HepG2 (cell line): ENCODE measurements at regions not wholly inside any gene's neighbourhood (a gene's known extent, or its start where the extent isn't known, plus 50 kb on each side); places are given as distances from the start of the nearest gene placed in this dataset.

Source experiments
- ATAC-seq: fragments of 200-7000 bp; cut with Tn5 transposase; 3 replicates; pipeline ENCODE4 v1.9.1; 2020; ENCODE audit warnings: mild to moderate bottlenecking, moderate library complexity
- BruUV-seq: library from RNA; stranded (reverse); fragments of 400-500 nt; replicated peaks from 2 replicates; lab custom pipeline; 2021; lab: Mats Ljungman, UMichigan
- CTCF ChIA-PET: fragments of 300-600 bp; formaldehyde crosslinking; extraction: SDS; loops from one replicate; lab custom pipeline; 2021; ENCODE audit warnings: low total read pairs, inconsistent platforms, low intra/inter-chr PET ratio; lab: Yijun Ruan, JAX
- POLR2A ChIA-PET: fragments of 350-600 bp; sonication (Branson Sonifier 250); formaldehyde crosslinking; loops from one replicate; lab custom pipeline; 2020; ENCODE audit warnings: antibody characterized with exemption, inconsistent platforms; lab: Yijun Ruan, JAX
- DNase-seq: peaks from one replicate; pipeline ENCODE4 v3.0.0-alpha.2; 2015; ENCODE audit warnings: low spot score
- FAIRE-seq: peaks from 3 replicates; lab custom pipeline; 2011; peaks lifted over from hg19 to GRCh38; lab: Jason Lieb, UNC
- H2AFZ ChIP-seq: one replicate; pipeline ENCODE4 v1.6.1; 2011; ENCODE audit warnings: low read length, inconsistent platforms
- H3K27ac ChIP-seq: fragments of 300-600 bp; 3 replicates; pipeline ENCODE4 v1.8.0; 2011; ENCODE audit warnings: mixed run types, mild to moderate bottlenecking, mixed read lengths, low read length, inconsistent platforms; ENCODE audit not compliant: insufficient read depth; ENCODE audit errors: extremely low read length
- H3K27me3 ChIP-seq, 2 experiments: fragments of 200-600 bp in 1 of 2; 2 replicates in 1 of 2; 3 replicates in 1 of 2; pipeline versions ENCODE4 v1.6.0 to v1.8.0; 2011; ENCODE audit warnings: low read length in 2 of 2, mild to moderate bottlenecking in 2 of 2, moderate library complexity in 2 of 2, inconsistent platforms in 1 of 2; ENCODE audit not compliant: insufficient read depth in 2 of 2, control insufficient read depth in 1 of 2
- H3K36me3 ChIP-seq, 2 experiments: fragments of 200-600 bp in 1 of 2; replicated peaks in 1 of 2; 2 replicates in 1 of 2; 3 replicates in 1 of 2; pipeline versions ENCODE4 v1.5.1 to v1.8.0; 2011; ENCODE audit warnings: low read length in 2 of 2, inconsistent platforms in 1 of 2; ENCODE audit not compliant: insufficient read depth in 2 of 2, control insufficient read depth in 1 of 2
- H3K4me1 ChIP-seq: 2 replicates; pipeline ENCODE4 v1.5.1; 2012; ENCODE audit warnings: low read length, inconsistent platforms; ENCODE audit not compliant: insufficient read depth
- H3K4me2 ChIP-seq: 2 replicates; pipeline ENCODE4 v1.6.0; 2011; ENCODE audit warnings: low read depth, low read length, inconsistent platforms
- H3K4me3 ChIP-seq, 3 experiments: fragments of 200-600 bp in 1 of 3; sonication (generic), shearing (Covaris generic) in 1 of 3; replicated peaks in 1 of 3; 2 replicates each; pipeline ENCODE4 v1.5.1; 2011 to 2016; ENCODE audit warnings: low read length in 3 of 3, inconsistent platforms in 2 of 3, low read depth in 2 of 3, mild to moderate bottlenecking in 2 of 3, control low read depth in 1 of 3, mixed read lengths in 1 of 3; ENCODE audit not compliant: insufficient read depth in 1 of 3
- H3K79me2 ChIP-seq: one replicate; pipeline ENCODE4 v1.6.1; 2011; ENCODE audit warnings: low read length, inconsistent platforms; ENCODE audit not compliant: insufficient read depth
- H3K9ac ChIP-seq: 2 replicates; pipeline ENCODE4 v1.6.0; 2011; ENCODE audit warnings: mild to moderate bottlenecking, low read depth, low read length, inconsistent platforms; ENCODE audit not compliant: insufficient read depth
- H3K9me3 ChIP-seq: 2 replicates; pipeline ENCODE4 v1.5.1; 2012; ENCODE audit warnings: mild to moderate bottlenecking, low read length
- H4K20me1 ChIP-seq: 2 replicates; pipeline ENCODE4 v1.6.0; 2011; ENCODE audit warnings: inconsistent platforms, mild to moderate bottlenecking, low read length, moderate library complexity; ENCODE audit not compliant: insufficient read depth
- CBX5 ChIP-seq: sonication (generic); formaldehyde crosslinking; IDR thresholded peaks from 2 replicates; pipeline ENCODE4 v1.4.0; 2020; ENCODE audit warnings: missing genetic modification reagents, borderline replicate concordance
- IRF2 ChIP-seq: IDR thresholded peaks from 2 replicates; pipeline ENCODE4 v1.6.1; 2018; ENCODE audit warnings: missing genetic modification reagents, missing compliant biosample characterization
- RELA ChIP-seq: sonication (generic); formaldehyde crosslinking; IDR thresholded peaks from 2 replicates; pipeline ENCODE4 v1.4.0; 2020; ENCODE audit warnings: missing genetic modification reagents
- SIN3B ChIP-seq: fragments of 150-350 bp; IDR thresholded peaks from 2 replicates; pipeline ENCODE4 v1.6.1; 2014; ENCODE audit warnings: low read length
- TOPORS ChIP-seq: sonication (generic); formaldehyde crosslinking; IDR thresholded peaks from 2 replicates; pipeline ENCODE4 v1.8.0; 2023; ENCODE audit warnings: mild to moderate bottlenecking, missing genetic modification reagents
- ZNF503 ChIP-seq: sonication (generic); formaldehyde crosslinking; IDR thresholded peaks from 2 replicates; pipeline ENCODE4 v1.4.0; 2020; ENCODE audit warnings: missing genetic modification reagents
- WGBS: methylation state at CpG from one replicate; pipeline ENCODE4 v1.1.6; 2017; ENCODE audit warnings: low lambda C conversion rate; 5-methylcytosine and 5-hydroxymethylcytosine counted together
- in situ Hi-C: cut with HindIII; loops from 2 replicates; pipeline ENCODE4 v1.10.0; 2017; ENCODE audit warnings: low pct_unique_long_range_greater_than_20kb; ENCODE audit not compliant: extremely low pct_ligation_motif_present
- intact Hi-C: fragments of 100-400 bp; cut with micrococcal nuclease; formaldehyde crosslinking; loops from one replicate; pipeline ENCODE4 v1.10.0; 2022; ENCODE audit not compliant: unreplicated experiment
- TF ChIP-seq, protein P1 (sequence below), 2 experiments: fragments of 450-650 bp in 1 of 2; sonication (generic) in 1 of 2; formaldehyde crosslinking in 1 of 2; IDR thresholded peaks; 2 replicates each; pipeline versions ENCODE4 v1.6.1 to v1.8.0; 2016 to 2022; ENCODE audit warnings: antibody characterized with exemption in 1 of 2, mild to moderate bottlenecking in 1 of 2, missing genetic modification reagents in 1 of 2

DNA sequence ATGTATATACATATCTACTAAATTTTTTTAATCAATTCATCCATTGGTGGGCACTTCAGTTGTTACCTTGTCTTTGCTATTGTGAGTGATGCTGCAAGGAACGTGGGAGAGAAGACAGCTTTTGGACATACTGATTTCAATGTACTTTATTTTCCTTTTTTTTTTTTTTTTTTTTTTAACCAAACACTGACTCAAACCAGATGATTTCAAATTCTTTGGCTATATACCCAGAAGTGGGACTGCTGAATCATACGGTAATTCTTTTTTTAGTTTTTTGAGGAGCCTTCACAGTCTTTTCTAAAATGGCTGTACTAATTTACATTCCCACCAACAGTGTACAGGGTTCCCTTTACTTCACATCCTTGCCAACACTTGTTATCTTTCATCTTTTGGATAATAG is 204.7 kb downstream of the INSIG2 start:
- Histone ChIP-seq H3K9me3 (peaks cover 14% of the 10 kb centered on the region; the same call in 1 of the 2 replicates), H3K27me3 (no peaks in the 10 kb centered on the region), H3K4me3 (no peak overlapping the region), H3K4me1 (no peaks in the 10 kb centered on the region), H3K27ac (no peak overlapping the region), H3K79me2 (no peaks in the 10 kb centered on the region), H2AFZ (no peak overlapping the region), H4K20me1 (no peaks in the 10 kb centered on the region), H3K36me3 (no peaks in the 10 kb centered on the region), H3K9ac (no peak overlapping the region), H3K4me2 (no peak overlapping the region)
- in situ Hi-C loops, result no loop called here
- no peak for FAIRE-seq
- no peak for ATAC-seq
- no TSS peak for BruUV-seq
- ChIA-PET POLR2A (no interaction called here), CTCF (no interaction called here)
- no peak for DNase-seq
- intact Hi-C loops, result no loop called here
- WGBS, result 25% methylated on average over 2 of the region's 2 CpGs
- TF ChIP-seq RELA (CRISPR knock-in tag), result no peak

DNA sequence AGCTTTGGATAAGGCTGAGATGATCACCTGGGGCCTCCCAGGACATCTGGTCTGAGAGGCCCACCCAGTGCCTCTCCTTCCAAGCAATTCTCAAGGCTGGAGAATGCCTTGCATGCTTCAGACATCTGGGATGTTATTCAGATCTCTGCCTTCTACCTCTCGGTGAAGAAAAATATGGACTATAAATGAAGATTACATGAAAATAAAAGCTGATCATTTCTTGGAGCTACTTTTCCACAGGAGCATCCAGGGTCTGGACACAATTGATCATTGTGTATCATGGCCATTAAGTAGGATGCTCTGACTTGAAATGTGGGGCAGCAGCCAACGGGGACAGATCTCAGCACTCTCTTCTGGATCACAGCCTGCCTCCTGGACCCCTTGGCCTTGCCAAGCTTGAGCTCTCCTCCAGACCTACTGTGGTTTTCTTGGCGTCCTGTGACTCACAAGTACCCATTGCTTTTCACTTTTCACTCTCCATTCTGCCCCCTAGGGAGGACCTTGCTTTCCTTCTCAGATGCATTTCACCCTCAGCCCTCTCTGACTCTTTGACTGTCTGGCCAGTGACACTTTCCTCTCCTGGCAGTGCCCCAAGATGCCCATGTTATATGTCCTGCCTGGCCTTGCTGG is 203.1 kb downstream of the INSIG2 start:
- DNase-seq, result no peak
- intact Hi-C loops (no loop called here), in situ Hi-C loops (no loop called here)
- H3K27ac ChIP-seq, result no peak overlapping the region
- no peaks in the 10 kb centered on the region for H4K20me1 ChIP-seq
- no TSS peak for BruUV-seq
- H3K36me3 ChIP-seq, result no peaks in the 10 kb centered on the region
- 21% methylated on average over 3 of the region's 3 CpGs for WGBS
- H3K9me3 ChIP-seq, result peaks cover 10% of the 10 kb centered on the region; the same call in 1 of the 2 replicates
- ATAC-seq, result no peak
- no peaks in the 10 kb centered on the region for H3K27me3 ChIP-seq
- ChIA-PET POLR2A (no interaction called here), CTCF (no interaction called here)
- FAIRE-seq, result no peak
- H3K79me2 ChIP-seq, result no peaks in the 10 kb centered on the region
- no peak overlapping the region for H3K4me2 ChIP-seq
- no peak overlapping the region for H3K9ac ChIP-seq
- no peaks in the 10 kb centered on the region for H3K4me1 ChIP-seq
- H2AFZ ChIP-seq, result no peak overlapping the region
- H3K4me3 ChIP-seq, result no peak overlapping the region
- TF ChIP-seq CBX5 (CRISPR knock-in tag), result no peak
- TF ChIP-seq, protein P1, sequence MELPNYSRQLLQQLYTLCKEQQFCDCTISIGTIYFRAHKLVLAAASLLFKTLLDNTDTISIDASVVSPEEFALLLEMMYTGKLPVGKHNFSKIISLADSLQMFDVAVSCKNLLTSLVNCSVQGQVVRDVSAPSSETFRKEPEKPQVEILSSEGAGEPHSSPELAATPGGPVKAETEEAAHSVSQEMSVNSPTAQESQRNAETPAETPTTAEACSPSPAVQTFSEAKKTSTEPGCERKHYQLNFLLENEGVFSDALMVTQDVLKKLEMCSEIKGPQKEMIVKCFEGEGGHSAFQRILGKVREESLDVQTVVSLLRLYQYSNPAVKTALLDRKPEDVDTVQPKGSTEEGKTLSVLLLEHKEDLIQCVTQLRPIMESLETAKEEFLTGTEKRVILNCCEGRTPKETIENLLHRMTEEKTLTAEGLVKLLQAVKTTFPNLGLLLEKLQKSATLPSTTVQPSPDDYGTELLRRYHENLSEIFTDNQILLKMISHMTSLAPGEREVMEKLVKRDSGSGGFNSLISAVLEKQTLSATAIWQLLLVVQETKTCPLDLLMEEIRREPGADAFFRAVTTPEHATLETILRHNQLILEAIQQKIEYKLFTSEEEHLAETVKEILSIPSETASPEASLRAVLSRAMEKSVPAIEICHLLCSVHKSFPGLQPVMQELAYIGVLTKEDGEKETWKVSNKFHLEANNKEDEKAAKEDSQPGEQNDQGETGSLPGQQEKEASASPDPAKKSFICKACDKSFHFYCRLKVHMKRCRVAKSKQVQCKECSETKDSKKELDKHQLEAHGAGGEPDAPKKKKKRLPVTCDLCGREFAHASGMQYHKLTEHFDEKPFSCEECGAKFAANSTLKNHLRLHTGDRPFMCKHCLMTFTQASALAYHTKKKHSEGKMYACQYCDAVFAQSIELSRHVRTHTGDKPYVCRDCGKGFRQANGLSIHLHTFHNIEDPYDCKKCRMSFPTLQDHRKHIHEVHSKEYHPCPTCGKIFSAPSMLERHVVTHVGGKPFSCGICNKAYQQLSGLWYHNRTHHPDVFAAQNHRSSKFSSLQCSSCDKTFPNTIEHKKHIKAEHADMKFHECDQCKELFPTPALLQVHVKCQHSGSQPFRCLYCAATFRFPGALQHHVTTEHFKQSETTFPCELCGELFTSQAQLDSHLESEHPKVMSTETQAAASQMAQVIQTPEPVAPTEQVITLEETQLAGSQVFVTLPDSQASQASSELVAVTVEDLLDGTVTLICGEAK (IDR thresholded peaks at IDR 0.05), result no peak
- TF ChIP-seq, protein P1 (CRISPR knock-in tag; IDR thresholded peaks at IDR 0.05), result no peak
- no peak for TF ChIP-seq ZNF503
- no peak for TF ChIP-seq IRF2 (CRISPR knock-in tag)
- no peak for TF ChIP-seq SIN3B
- TF ChIP-seq TOPORS (CRISPR knock-in tag), result no peak
